ENCODE measurements at regions not wholly inside any gene's neighbourhood (a gene's known extent, or its start where the extent isn't known, plus 50 kb on each side); places are given as distances from the start of the nearest gene placed in this dataset.

DNA sequence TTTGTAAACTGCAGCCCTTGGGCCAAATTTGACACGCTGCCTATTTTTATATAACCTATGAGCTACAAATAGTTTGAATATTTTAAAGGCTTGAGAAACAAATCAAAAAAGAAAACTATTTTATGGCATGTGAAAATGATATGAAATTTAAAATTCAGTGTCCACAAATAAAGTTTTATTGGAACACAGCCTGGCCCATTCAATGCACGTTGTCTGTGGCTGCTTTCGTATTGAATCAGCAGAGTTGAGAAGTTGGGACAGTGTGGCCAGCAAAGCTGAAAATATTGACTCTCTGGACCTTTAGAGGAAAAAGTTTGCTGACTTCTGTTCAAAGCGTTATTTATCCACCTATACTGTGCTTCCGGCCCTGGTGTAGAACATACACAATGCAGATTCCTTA lies 654.2 kb downstream of the MED13L start:
- TF ChIP-seq, protein P1, sequence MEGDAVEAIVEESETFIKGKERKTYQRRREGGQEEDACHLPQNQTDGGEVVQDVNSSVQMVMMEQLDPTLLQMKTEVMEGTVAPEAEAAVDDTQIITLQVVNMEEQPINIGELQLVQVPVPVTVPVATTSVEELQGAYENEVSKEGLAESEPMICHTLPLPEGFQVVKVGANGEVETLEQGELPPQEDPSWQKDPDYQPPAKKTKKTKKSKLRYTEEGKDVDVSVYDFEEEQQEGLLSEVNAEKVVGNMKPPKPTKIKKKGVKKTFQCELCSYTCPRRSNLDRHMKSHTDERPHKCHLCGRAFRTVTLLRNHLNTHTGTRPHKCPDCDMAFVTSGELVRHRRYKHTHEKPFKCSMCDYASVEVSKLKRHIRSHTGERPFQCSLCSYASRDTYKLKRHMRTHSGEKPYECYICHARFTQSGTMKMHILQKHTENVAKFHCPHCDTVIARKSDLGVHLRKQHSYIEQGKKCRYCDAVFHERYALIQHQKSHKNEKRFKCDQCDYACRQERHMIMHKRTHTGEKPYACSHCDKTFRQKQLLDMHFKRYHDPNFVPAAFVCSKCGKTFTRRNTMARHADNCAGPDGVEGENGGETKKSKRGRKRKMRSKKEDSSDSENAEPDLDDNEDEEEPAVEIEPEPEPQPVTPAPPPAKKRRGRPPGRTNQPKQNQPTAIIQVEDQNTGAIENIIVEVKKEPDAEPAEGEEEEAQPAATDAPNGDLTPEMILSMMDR (IDR thresholded peaks at IDR 0.05) = no peak
- TF ChIP-seq POLR2A (IDR thresholded peaks at IDR 0.05) = no peak
